GM12875 (cell line): ENCODE measurements at regions not wholly inside any gene's neighbourhood (a gene's known extent, or its start where the extent isn't known, plus 50 kb on each side); places are given as distances from the start of the nearest gene placed in this dataset.

Source experiments
- H3K4me3 ChIP-seq: one replicate; pipeline ENCODE4 v1.5.1; 2011; ENCODE audit warnings: low read depth, low read length, control low read depth
- CTCF ChIP-seq: IDR thresholded peaks from 2 replicates; pipeline ENCODE4 v1.5.1; 2011; ENCODE audit warnings: low read depth, mild to moderate bottlenecking, control low read depth, inconsistent platforms, low read length, moderate library complexity, borderline replicate concordance; ENCODE audit not compliant: insufficient read depth

- TF ChIP-seq CTCF = no peak
- no peak overlapping the region for H3K4me3 ChIP-seq
Observed at GRCh38 chr10:78261291-78261690, 227.6 kb downstream of the RPS24 start.

GRCh38 chr10:78262860-78263259, 229.2 kb downstream of the RPS24 start:
- no peak overlapping the region for H3K4me3 ChIP-seq
- TF ChIP-seq CTCF = no peak

GRCh38 chr10:78263521-78263988, 229.9 kb downstream of the RPS24 start:
- TF ChIP-seq CTCF = no peak
- no peak overlapping the region for H3K4me3 ChIP-seq

GRCh38 chr10:78264361-78264760, 230.7 kb downstream of the RPS24 start:
- no peak for TF ChIP-seq CTCF
- H3K4me3 ChIP-seq = no peak overlapping the region

GRCh38 chr10:78266741-78267469, 233.2 kb downstream of the RPS24 start:
- TF ChIP-seq CTCF = no peak

GRCh38 chr10:78267598-78267997, 233.9 kb downstream of the RPS24 start:
- TF ChIP-seq CTCF = no peak
- no peak overlapping the region for H3K4me3 ChIP-seq

More at GRCh38 chr10:78266741-78267469, 233.2 kb downstream of the RPS24 start:
- H3K4me3 ChIP-seq = no peak overlapping the region

GRCh38 chr10:78269060-78269459, 235.4 kb downstream of the RPS24 start:
- no peak for TF ChIP-seq CTCF

More at GRCh38 chr10:78269060-78269459, 235.4 kb downstream of the RPS24 start:
- no peak overlapping the region for H3K4me3 ChIP-seq
